WERI-Rb-1 (cell line): ENCODE measurements at regions not wholly inside any gene's neighbourhood (a gene's known extent, or its start where the extent isn't known, plus 50 kb on each side); places are given as distances from the start of the nearest gene placed in this dataset.

Experiments used
- DNase-seq: peaks from one replicate; pipeline ENCODE4 v3.0.0-alpha.2; 2020
- H3K27ac ChIP-seq: fragments of 250-450 bp; sonication (Bioruptor Pico); 2 replicates; pipeline ENCODE4 v1.5.1; 2020; ENCODE audit warnings: mild to moderate bottlenecking, moderate library complexity
- H3K27me3 ChIP-seq: fragments of 250-450 bp; sonication (Bioruptor Pico); 2 replicates; pipeline ENCODE4 v1.5.1; 2021; ENCODE audit warnings: mild to moderate bottlenecking, low read depth, moderate library complexity; ENCODE audit not compliant: insufficient read depth, severe bottlenecking
- H3K36me3 ChIP-seq: fragments of 250-450 bp; sonication (Bioruptor Pico); 2 replicates; pipeline ENCODE4 v1.5.1; 2020; ENCODE audit warnings: mild to moderate bottlenecking, moderate library complexity
- H3K4me3 ChIP-seq: 2 replicates; pipeline ENCODE4 v1.5.1; 2011; ENCODE audit warnings: low read depth, mild to moderate bottlenecking, control low read depth, low read length
- H3K9me3 ChIP-seq: fragments of 250-450 bp; sonication (Bioruptor Pico); 2 replicates; pipeline ENCODE4 v1.5.1; 2021; ENCODE audit warnings: mild to moderate bottlenecking, moderate library complexity; ENCODE audit not compliant: severe bottlenecking
- CTCF ChIP-seq: IDR thresholded peaks from 2 replicates; pipeline ENCODE4 v1.5.1; 2011; ENCODE audit warnings: low read depth, mild to moderate bottlenecking, control low read depth, inconsistent platforms, low read length

- no peak overlapping the region for H3K4me3 ChIP-seq
- TF ChIP-seq CTCF, result no peak
- no peak overlapping the region for H3K27ac ChIP-seq
- no peak for DNase-seq
- H3K9me3 ChIP-seq, result no peaks in the 10 kb centered on the region
- H3K36me3 ChIP-seq, result no peaks in the 10 kb centered on the region
- no peaks in the 10 kb centered on the region for H3K27me3 ChIP-seq
Measured at GRCh38 chr7:42407833-42408232, 170.8 kb upstream of the GLI3 start.

- no peaks in the 10 kb centered on the region for H3K9me3 ChIP-seq
- no peak overlapping the region for H3K4me3 ChIP-seq
- no peak for DNase-seq
- no peak overlapping the region for H3K27ac ChIP-seq
- no peaks in the 10 kb centered on the region for H3K36me3 ChIP-seq
- H3K27me3 ChIP-seq, result no peaks in the 10 kb centered on the region
- TF ChIP-seq CTCF, result no peak
Measured at GRCh38 chr7:42407021-42407710, 170.2 kb upstream of the GLI3 start.

GRCh38 chr7:42406358-42406757 lies 169.3 kb upstream of the GLI3 start:
- no peak for DNase-seq
- no peaks in the 10 kb centered on the region for H3K27me3 ChIP-seq
- no peak for TF ChIP-seq CTCF
- H3K27ac ChIP-seq, result no peak overlapping the region
- no peaks in the 10 kb centered on the region for H3K36me3 ChIP-seq
- H3K9me3 ChIP-seq, result no peaks in the 10 kb centered on the region
- H3K4me3 ChIP-seq, result no peak overlapping the region

GRCh38 chr7:42405782-42406181 lies 168.8 kb upstream of the GLI3 start:
- no peak overlapping the region for H3K4me3 ChIP-seq
- no peaks in the 10 kb centered on the region for H3K36me3 ChIP-seq
- DNase-seq, result no peak
- H3K9me3 ChIP-seq, result no peaks in the 10 kb centered on the region
- no peak overlapping the region for H3K27ac ChIP-seq
- H3K27me3 ChIP-seq, result no peaks in the 10 kb centered on the region
- no peak for TF ChIP-seq CTCF

- H3K36me3 ChIP-seq, result no peaks in the 10 kb centered on the region
- H3K4me3 ChIP-seq, result no peak overlapping the region
- DNase-seq, result no peak
- no peaks in the 10 kb centered on the region for H3K27me3 ChIP-seq
- no peaks in the 10 kb centered on the region for H3K9me3 ChIP-seq
- TF ChIP-seq CTCF, result no peak
- H3K27ac ChIP-seq, result no peak overlapping the region
Measured at GRCh38 chr7:42403831-42404230, 166.8 kb upstream of the GLI3 start.

- DNase-seq, result no peak
- Histone ChIP-seq H3K27me3 (no peaks in the 10 kb centered on the region), H3K27ac (no peak overlapping the region), H3K9me3 (no peaks in the 10 kb centered on the region), H3K36me3 (no peaks in the 10 kb centered on the region), H3K4me3 (no peak overlapping the region)
- no peak for TF ChIP-seq CTCF
Measured at GRCh38 chr7:42400961-42401360, 164.0 kb upstream of the GLI3 start.
